ENCODE measurements at regions not wholly inside any gene's neighbourhood (a gene's known extent, or its start where the extent isn't known, plus 50 kb on each side); places are given as distances from the start of the nearest gene placed in this dataset.

DNA sequence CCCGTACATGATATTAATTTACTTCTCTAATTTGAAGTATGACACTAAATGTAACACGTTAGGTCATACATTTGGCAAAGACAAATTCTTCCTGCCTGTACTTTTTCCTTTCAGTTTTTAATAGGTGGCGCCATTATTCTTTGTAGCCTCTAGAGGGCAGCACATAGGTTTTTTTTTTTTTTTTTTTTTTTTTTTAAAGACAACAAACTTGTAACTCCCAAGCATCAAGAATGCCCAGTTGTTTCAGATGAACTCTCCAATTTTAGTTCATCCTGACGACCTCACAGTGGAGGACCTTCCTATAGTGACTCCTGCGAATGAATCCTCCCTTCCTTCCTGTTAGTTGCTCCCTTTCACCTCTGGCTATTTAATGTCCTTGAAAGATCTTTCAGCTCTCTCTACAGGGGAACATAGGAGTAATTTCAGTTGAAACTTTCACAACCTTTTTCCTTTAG lies 139.3 kb upstream of the HDAC9 start:
- TF ChIP-seq, protein P1, sequence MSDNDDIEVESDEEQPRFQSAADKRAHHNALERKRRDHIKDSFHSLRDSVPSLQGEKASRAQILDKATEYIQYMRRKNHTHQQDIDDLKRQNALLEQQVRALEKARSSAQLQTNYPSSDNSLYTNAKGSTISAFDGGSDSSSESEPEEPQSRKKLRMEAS (IDR thresholded peaks at IDR 0.05; ENCODE audit: insufficient read depth, insufficient read length): no peak
- TF ChIP-seq FOS (IDR thresholded peaks at IDR 0.05; ENCODE audit: borderline replicate concordance, insufficient read depth, low read length): no peak
- TF ChIP-seq CTCF (IDR thresholded peaks at IDR 0.05; ENCODE audit: extremely low read depth in 1 of 2, insufficient read depth in 1 of 2, low read depth in 1 of 2, low read length in 2 of 2): peak; percentile 35 to 53
- POLR2A ChIA-PET: interaction anchor here (0.6 kb wide), 1 partner anchor 173 kb away, joined by 4 read pairs; no protein-coding TSS in a partner anchor
- no peaks in the 10 kb centered on the region for H3K36me3 ChIP-seq (ENCODE audit: control insufficient read depth in 2 of 2, extremely low read depth in 1 of 2, insufficient read depth in 2 of 2, low read length in 2 of 2)
- H3K9ac ChIP-seq (replicated peaks; ENCODE audit: extremely low read depth, insufficient read depth, low read length): no peak overlapping the region
- H3K4me2 ChIP-seq (ENCODE audit: insufficient read depth, low read length): peak overlapping the region; percentile 43
- H2AFZ ChIP-seq (ENCODE audit: low read depth, low read length): peak overlapping the region; percentile 84
- CTCF ChIA-PET: interaction anchor here (0.6 to 3.4 kb wide), 21 partner anchors 9 to 318 kb away, joined by 3 to 202 read pairs (median 4); no protein-coding TSS in a partner anchor
- intact Hi-C loops (cut with micrococcal nuclease) (loop anchor here (1.0 to 5.0 kb wide), 6 partner anchors 33 to 310 kb away; no protein-coding TSS in a partner anchor), dilution Hi-C loops (cut with MboI; ENCODE audit: extremely low pct_ligation_motif_present, low sequenced_read_pairs) (loop anchor here (25.0 kb wide), 1 partner anchor 206 kb away; no protein-coding TSS in a partner anchor)
- H3K9me1 ChIP-seq (replicated peaks; ENCODE audit: control insufficient read depth, extremely low read depth, insufficient read depth, low read length): no peaks in the 10 kb centered on the region
- no TSS peak for BruUV-seq (replicated peaks)
- FAIRE-seq (peak; percentile 88), DNase-seq (ENCODE audit: low read depth, low spot score) (peak; percentile 71)
- no peak overlapping the region for H3K27ac ChIP-seq (ENCODE audit: insufficient read depth, low read depth, low read length)
- no peaks in the 10 kb centered on the region for H3K79me2 ChIP-seq (ENCODE audit: control insufficient read depth, insufficient read depth, low read length)
- H3K4me1 ChIP-seq (ENCODE audit: control insufficient read depth, extremely low read depth, insufficient read depth, low read length): peaks cover 2% of the 10 kb centered on the region
- no peak overlapping the region for H3K4me3 ChIP-seq (replicated peaks in 1 of 3; ENCODE audit: insufficient read depth in 1 of 3, low read depth in 1 of 3, low read length in 3 of 3)
- H3K9me3 ChIP-seq (replicated peaks; ENCODE audit: control insufficient read depth, insufficient read depth, low read length): no peaks in the 10 kb centered on the region
- H3K27me3 ChIP-seq (ENCODE audit: control insufficient read depth in 2 of 2, insufficient read depth in 2 of 2, low read length in 2 of 2): no peaks in the 10 kb centered on the region
- H4K20me1 ChIP-seq (replicated peaks; ENCODE audit: control insufficient read depth, extremely low read depth, insufficient read depth, low read length): no peaks in the 10 kb centered on the region

DNA sequence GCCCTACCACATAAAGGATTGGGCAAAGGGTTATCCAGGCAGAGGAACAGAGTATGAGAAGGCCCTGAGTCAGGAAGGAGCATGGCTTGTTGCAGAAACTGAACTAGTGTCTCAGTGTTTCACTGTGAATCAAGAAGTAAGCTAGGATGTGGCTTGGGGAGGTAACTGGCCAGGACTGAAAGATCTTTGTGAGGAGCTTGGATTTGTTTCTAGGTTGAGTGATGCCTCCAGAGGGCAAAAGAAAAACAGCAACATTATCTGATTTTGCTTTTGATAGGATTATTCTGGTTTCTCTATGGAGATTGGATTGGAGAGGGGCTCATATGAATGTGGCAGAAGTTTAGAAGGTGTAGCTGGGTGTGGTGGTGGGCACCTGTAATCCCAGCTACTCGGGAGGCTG lies 137.9 kb upstream of the HDAC9 start:
- no peak overlapping the region for H3K27ac ChIP-seq (ENCODE audit: insufficient read depth, low read depth, low read length)
- H3K4me1 ChIP-seq (ENCODE audit: control insufficient read depth, extremely low read depth, insufficient read depth, low read length): peaks cover 2% of the 10 kb centered on the region
- peak; percentile 54 for FAIRE-seq
- dilution Hi-C loops (cut with MboI; ENCODE audit: extremely low pct_ligation_motif_present, low sequenced_read_pairs) (loop anchor here (25.0 kb wide), 1 partner anchor 205 kb away; no protein-coding TSS in a partner anchor), intact Hi-C loops (cut with micrococcal nuclease) (loop anchor here (1.0 to 5.0 kb wide), 4 partner anchors 31 to 253 kb away; no protein-coding TSS in a partner anchor)
- ChIA-PET CTCF (interaction anchor here (0.6 to 3.4 kb wide), 35 partner anchors 14 to 1308 kb away, joined by 3 to 202 read pairs (median 4); partner anchors contain the start of gene HDAC9), POLR2A (no interaction called here)
- no peaks in the 10 kb centered on the region for H4K20me1 ChIP-seq (replicated peaks; ENCODE audit: control insufficient read depth, extremely low read depth, insufficient read depth, low read length)
- no peaks in the 10 kb centered on the region for H3K27me3 ChIP-seq (ENCODE audit: control insufficient read depth in 2 of 2, insufficient read depth in 2 of 2, low read length in 2 of 2)
- no peak overlapping the region for H3K9ac ChIP-seq (replicated peaks; ENCODE audit: extremely low read depth, insufficient read depth, low read length)
- no peaks in the 10 kb centered on the region for H3K79me2 ChIP-seq (ENCODE audit: control insufficient read depth, insufficient read depth, low read length)
- no peaks in the 10 kb centered on the region for H3K9me3 ChIP-seq (replicated peaks; ENCODE audit: control insufficient read depth, insufficient read depth, low read length)
- H3K36me3 ChIP-seq (ENCODE audit: control insufficient read depth in 2 of 2, extremely low read depth in 1 of 2, insufficient read depth in 2 of 2, low read length in 2 of 2): no peaks in the 10 kb centered on the region
- no peaks in the 10 kb centered on the region for H3K9me1 ChIP-seq (replicated peaks; ENCODE audit: control insufficient read depth, extremely low read depth, insufficient read depth, low read length)
- DNase-seq (ENCODE audit: low read depth, low spot score): no peak
- H3K4me3 ChIP-seq (replicated peaks in 1 of 3; ENCODE audit: insufficient read depth in 1 of 3, low read depth in 1 of 3, low read length in 3 of 3): no peak overlapping the region
- no peak overlapping the region for H3K4me2 ChIP-seq (ENCODE audit: insufficient read depth, low read length)
- H2AFZ ChIP-seq (ENCODE audit: low read depth, low read length): no peak overlapping the region
- no TSS peak for BruUV-seq (replicated peaks)
- TF ChIP-seq CTCF (IDR thresholded peaks at IDR 0.05; ENCODE audit: extremely low read depth in 1 of 2, insufficient read depth in 1 of 2, low read depth in 1 of 2, low read length in 2 of 2) (peak in 1 of 2 donors; percentile 11), FOS (IDR thresholded peaks at IDR 0.05; ENCODE audit: borderline replicate concordance, insufficient read depth, low read length) (no peak)

All from endothelial cell of umbilical vein (primary cell).